ENCODE measurements at regions not wholly inside any gene's neighbourhood (a gene's known extent, or its start where the extent isn't known, plus 50 kb on each side); places are given as distances from the start of the nearest gene placed in this dataset.

- no peak for TF ChIP-seq CTCF (IDR thresholded peaks at IDR 0.05)
- Histone ChIP-seq H2AFZ (no peak overlapping the region), H3K79me2 (no peaks in the 10 kb centered on the region), H3K27me3 (ENCODE audit: control insufficient read depth, insufficient read depth, low read length) (no peaks in the 10 kb centered on the region), H3K9ac (no peak overlapping the region), H3K27ac (no peak overlapping the region), H3K36me3 (ENCODE audit: control insufficient read depth, insufficient read depth, low read length) (no peaks in the 10 kb centered on the region), H3K9me3 (ENCODE audit: control insufficient read depth, low read length) (no peaks in the 10 kb centered on the region), H3K4me3 (ENCODE audit: low read depth, low read length) (no peak overlapping the region), H3K4me2 (ENCODE audit: low read length) (no peak overlapping the region), H3K4me1 (no peaks in the 10 kb centered on the region)
These were observed 898.7 kb downstream of the NSUN3 start for GRCh38 chr3:94961423-94962100.

GRCh38 chr3:94965867-94966475 is 903.1 kb downstream of the NSUN3 start:
- Histone ChIP-seq H3K4me1 (no peaks in the 10 kb centered on the region), H3K36me3 (ENCODE audit: control insufficient read depth, insufficient read depth, low read length) (no peaks in the 10 kb centered on the region), H3K4me2 (ENCODE audit: low read length) (no peak overlapping the region), H2AFZ (no peak overlapping the region), H3K27me3 (ENCODE audit: control insufficient read depth, insufficient read depth, low read length) (no peaks in the 10 kb centered on the region), H3K27ac (no peak overlapping the region), H3K9ac (no peak overlapping the region), H3K79me2 (no peaks in the 10 kb centered on the region), H3K4me3 (ENCODE audit: low read depth, low read length) (no peak overlapping the region), H3K9me3 (ENCODE audit: control insufficient read depth, low read length) (no peaks in the 10 kb centered on the region)
- no peak for TF ChIP-seq CTCF (IDR thresholded peaks at IDR 0.05)

GRCh38 chr3:94967196-94967595 is 904.3 kb downstream of the NSUN3 start:
- Histone ChIP-seq H3K9me3 (ENCODE audit: control insufficient read depth, low read length) (no peaks in the 10 kb centered on the region), H3K4me1 (no peaks in the 10 kb centered on the region), H3K36me3 (ENCODE audit: control insufficient read depth, insufficient read depth, low read length) (no peaks in the 10 kb centered on the region), H3K27ac (no peak overlapping the region), H3K9ac (no peak overlapping the region), H3K4me2 (ENCODE audit: low read length) (no peak overlapping the region), H2AFZ (no peak overlapping the region), H3K27me3 (ENCODE audit: control insufficient read depth, insufficient read depth, low read length) (no peaks in the 10 kb centered on the region), H3K79me2 (no peaks in the 10 kb centered on the region), H3K4me3 (ENCODE audit: low read depth, low read length) (no peak overlapping the region)
- TF ChIP-seq CTCF (IDR thresholded peaks at IDR 0.05) = no peak

- Histone ChIP-seq H3K27me3 (ENCODE audit: control insufficient read depth, insufficient read depth, low read length) (no peaks in the 10 kb centered on the region), H3K79me2 (no peaks in the 10 kb centered on the region), H3K27ac (no peak overlapping the region), H3K4me3 (ENCODE audit: low read depth, low read length) (no peak overlapping the region), H3K9me3 (ENCODE audit: control insufficient read depth, low read length) (no peaks in the 10 kb centered on the region), H3K9ac (no peak overlapping the region), H2AFZ (no peak overlapping the region), H3K4me1 (no peaks in the 10 kb centered on the region), H3K36me3 (ENCODE audit: control insufficient read depth, insufficient read depth, low read length) (no peaks in the 10 kb centered on the region), H3K4me2 (ENCODE audit: low read length) (no peak overlapping the region)
- TF ChIP-seq CTCF (IDR thresholded peaks at IDR 0.05) = no peak
These were observed 905.7 kb downstream of the NSUN3 start for GRCh38 chr3:94968519-94968918.

GRCh38 chr3:94972066-94972465 is 909.2 kb downstream of the NSUN3 start:
- H2AFZ ChIP-seq = no peak overlapping the region
- H3K27me3 ChIP-seq (ENCODE audit: control insufficient read depth, insufficient read depth, low read length) = no peaks in the 10 kb centered on the region
- no peaks in the 10 kb centered on the region for H3K36me3 ChIP-seq (ENCODE audit: control insufficient read depth, insufficient read depth, low read length)
- H3K4me1 ChIP-seq = no peaks in the 10 kb centered on the region
- no peak for TF ChIP-seq CTCF (IDR thresholded peaks at IDR 0.05)
- no peak overlapping the region for H3K27ac ChIP-seq
- H3K9ac ChIP-seq = no peak overlapping the region
- no peak overlapping the region for H3K4me3 ChIP-seq (ENCODE audit: low read depth, low read length)
- no peaks in the 10 kb centered on the region for H3K79me2 ChIP-seq
- no peak overlapping the region for H3K4me2 ChIP-seq (ENCODE audit: low read length)
- no peaks in the 10 kb centered on the region for H3K9me3 ChIP-seq (ENCODE audit: control insufficient read depth, low read length)

All from parathyroid adenoma (tissue), 2 donors.